ENCODE measurements at regions not wholly inside any gene's neighbourhood (a gene's known extent, or its start where the extent isn't known, plus 50 kb on each side); places are given as distances from the start of the nearest gene placed in this dataset.

GRCh38 chr15:100759106-100759505, 120.5 kb upstream of the ALDH1A3 start:
- peaks cover 0 to 7% (median 0%) of the 10 kb centered on the region in 7 donors for H3K4me1 Mint-ChIP-seq
- intact Hi-C loops (cut with micrococcal nuclease) = no loop called here
- Histone ChIP-seq H3K27ac (ENCODE audit: low read depth, low read length) (no peak overlapping the region), H3K27me3 (ENCODE audit: control insufficient read depth in 2 of 2, insufficient read depth in 2 of 2, low read length in 2 of 2) (peaks cover 0 to 6% of the 10 kb centered on the region in 2 donors), H3K4me1 (ENCODE audit: control insufficient read depth in 2 of 2, insufficient read depth in 2 of 2, low read length in 2 of 2) (no peaks in the 10 kb centered on the region), H3K36me3 (ENCODE audit: control insufficient read depth in 2 of 3, insufficient read depth in 3 of 3, low read length in 3 of 3) (no peaks in the 10 kb centered on the region), H3K9me3 (ENCODE audit: control insufficient read depth in 2 of 3, low read length in 3 of 3) (no peaks in the 10 kb centered on the region), H3K4me3 (ENCODE audit: low read length) (no peak overlapping the region)
- ChIA-PET CTCF (interaction anchor here (0.6 kb wide), 1 partner anchor 778 kb away, joined by 3 read pairs; no protein-coding TSS in a partner anchor), POLR2A (no interaction called here)
- no peak for DNase-seq
- H3K4me3 Mint-ChIP-seq = no peak overlapping the region
- no peak for ATAC-seq
- H3K36me3 Mint-ChIP-seq = no peaks in the 10 kb centered on the region
- peaks cover 22 to 44% (median 38%) of the 10 kb centered on the region in 5 donors for H3K27me3 Mint-ChIP-seq
- H3K9me3 Mint-ChIP-seq = peaks cover 0 to 3% (median 0%) of the 10 kb centered on the region in 11 donors
- H3K27ac Mint-ChIP-seq = no peak overlapping the region

- no peaks in the 10 kb centered on the region for H3K36me3 Mint-ChIP-seq
- peaks cover 0 to 7% (median 0%) of the 10 kb centered on the region in 7 donors for H3K4me1 Mint-ChIP-seq
- Histone ChIP-seq H3K4me1 (ENCODE audit: control insufficient read depth in 2 of 2, insufficient read depth in 2 of 2, low read length in 2 of 2) (no peaks in the 10 kb centered on the region), H3K36me3 (ENCODE audit: control insufficient read depth in 2 of 3, insufficient read depth in 3 of 3, low read length in 3 of 3) (no peaks in the 10 kb centered on the region), H3K27me3 (ENCODE audit: control insufficient read depth in 2 of 2, insufficient read depth in 2 of 2, low read length in 2 of 2) (peaks cover 0 to 6% of the 10 kb centered on the region in 2 donors), H3K4me3 (ENCODE audit: low read length) (no peak overlapping the region), H3K27ac (ENCODE audit: low read depth, low read length) (no peak overlapping the region), H3K9me3 (ENCODE audit: control insufficient read depth in 2 of 3, low read length in 3 of 3) (no peaks in the 10 kb centered on the region)
- ATAC-seq (no peak), DNase-seq (no peak)
- H3K4me3 Mint-ChIP-seq = no peak overlapping the region
- peaks cover 0 to 3% (median 0%) of the 10 kb centered on the region in 11 donors for H3K9me3 Mint-ChIP-seq
- CTCF ChIA-PET = no interaction called here
- peaks cover 15 to 36% (median 34%) of the 10 kb centered on the region in 5 donors for H3K27me3 Mint-ChIP-seq
- intact Hi-C loops (cut with micrococcal nuclease) = no loop called here
- POLR2A ChIA-PET = no interaction called here
- H3K27ac Mint-ChIP-seq = no peak overlapping the region
These were observed 119.8 kb upstream of the ALDH1A3 start for GRCh38 chr15:100759698-100760356.

- ATAC-seq (no peak), DNase-seq (no peak)
- no peaks in the 10 kb centered on the region for H3K9me3 ChIP-seq (ENCODE audit: control insufficient read depth in 2 of 3, low read length in 3 of 3)
- ChIA-PET POLR2A (no interaction called here), CTCF (no interaction called here)
- no peak overlapping the region for H3K27ac Mint-ChIP-seq
- no peaks in the 10 kb centered on the region for H3K36me3 ChIP-seq (ENCODE audit: control insufficient read depth in 2 of 3, insufficient read depth in 3 of 3, low read length in 3 of 3)
- peaks cover 0 to 6% of the 10 kb centered on the region in 2 donors for H3K27me3 ChIP-seq (ENCODE audit: control insufficient read depth in 2 of 2, insufficient read depth in 2 of 2, low read length in 2 of 2)
- no peak overlapping the region for H3K4me3 Mint-ChIP-seq
- no peaks in the 10 kb centered on the region for H3K4me1 ChIP-seq (ENCODE audit: control insufficient read depth in 2 of 2, insufficient read depth in 2 of 2, low read length in 2 of 2)
- peaks cover 14 to 35% (median 31%) of the 10 kb centered on the region in 5 donors for H3K27me3 Mint-ChIP-seq
- peaks cover 0 to 7% (median 0%) of the 10 kb centered on the region in 7 donors for H3K4me1 Mint-ChIP-seq
- no peaks in the 10 kb centered on the region for H3K36me3 Mint-ChIP-seq
- no peak overlapping the region for H3K27ac ChIP-seq (ENCODE audit: low read depth, low read length)
- intact Hi-C loops (cut with micrococcal nuclease) = no loop called here
- no peak overlapping the region for H3K4me3 ChIP-seq (ENCODE audit: low read length)
- H3K9me3 Mint-ChIP-seq = peaks cover 0 to 3% (median 0%) of the 10 kb centered on the region in 11 donors
These were observed 119.2 kb upstream of the ALDH1A3 start for GRCh38 chr15:100760357-100760903.

GRCh38 chr15:100761290-100761935, 118.2 kb upstream of the ALDH1A3 start:
- ATAC-seq = no peak
- peaks cover 0 to 7% (median 0%) of the 10 kb centered on the region in 7 donors for H3K4me1 Mint-ChIP-seq
- no peak overlapping the region for H3K4me3 Mint-ChIP-seq
- peaks cover 0 to 3% (median 0%) of the 10 kb centered on the region in 11 donors for H3K9me3 Mint-ChIP-seq
- H3K27me3 Mint-ChIP-seq = peaks cover 14 to 39% (median 29%) of the 10 kb centered on the region in 5 donors
- H3K27ac Mint-ChIP-seq = no peak overlapping the region
- peaks cover 0 to 6% of the 10 kb centered on the region in 2 donors for H3K27me3 ChIP-seq (ENCODE audit: control insufficient read depth in 2 of 2, insufficient read depth in 2 of 2, low read length in 2 of 2)
- no peaks in the 10 kb centered on the region for H3K9me3 ChIP-seq (ENCODE audit: control insufficient read depth in 2 of 3, low read length in 3 of 3)
- no peak overlapping the region for H3K27ac ChIP-seq (ENCODE audit: low read depth, low read length)
- CTCF ChIA-PET = no interaction called here
- no peaks in the 10 kb centered on the region for H3K36me3 ChIP-seq (ENCODE audit: control insufficient read depth in 2 of 3, insufficient read depth in 3 of 3, low read length in 3 of 3)
- H3K4me1 ChIP-seq (ENCODE audit: control insufficient read depth in 2 of 2, insufficient read depth in 2 of 2, low read length in 2 of 2) = no peaks in the 10 kb centered on the region
- intact Hi-C loops (cut with micrococcal nuclease) = no loop called here
- DNase-seq = no peak
- POLR2A ChIA-PET = no interaction called here
- no peaks in the 10 kb centered on the region for H3K36me3 Mint-ChIP-seq
- H3K4me3 ChIP-seq (ENCODE audit: low read length) = no peak overlapping the region

GRCh38 chr15:100762289-100762688, 117.3 kb upstream of the ALDH1A3 start:
- Mint-ChIP-seq H3K9me3 (peaks cover 0 to 3% (median 0%) of the 10 kb centered on the region in 11 donors), H3K4me3 (no peak overlapping the region), H3K36me3 (no peaks in the 10 kb centered on the region), H3K27me3 (peaks cover 14 to 37% (median 25%) of the 10 kb centered on the region in 5 donors), H3K4me1 (peaks cover 0 to 7% (median 0%) of the 10 kb centered on the region in 7 donors), H3K27ac (no peak overlapping the region)
- Histone ChIP-seq H3K36me3 (ENCODE audit: control insufficient read depth in 2 of 3, insufficient read depth in 3 of 3, low read length in 3 of 3) (no peaks in the 10 kb centered on the region), H3K27me3 (ENCODE audit: control insufficient read depth in 2 of 2, insufficient read depth in 2 of 2, low read length in 2 of 2) (peaks cover 0 to 6% of the 10 kb centered on the region in 2 donors), H3K4me3 (ENCODE audit: low read length) (no peak overlapping the region), H3K27ac (ENCODE audit: low read depth, low read length) (no peak overlapping the region), H3K4me1 (ENCODE audit: control insufficient read depth in 2 of 2, insufficient read depth in 2 of 2, low read length in 2 of 2) (no peaks in the 10 kb centered on the region), H3K9me3 (ENCODE audit: control insufficient read depth in 2 of 3, low read length in 3 of 3) (no peaks in the 10 kb centered on the region)
- no peak for ATAC-seq
- CTCF ChIA-PET = no interaction called here
- DNase-seq = no peak
- intact Hi-C loops (cut with micrococcal nuclease) = no loop called here
- POLR2A ChIA-PET = no interaction called here

DNA sequence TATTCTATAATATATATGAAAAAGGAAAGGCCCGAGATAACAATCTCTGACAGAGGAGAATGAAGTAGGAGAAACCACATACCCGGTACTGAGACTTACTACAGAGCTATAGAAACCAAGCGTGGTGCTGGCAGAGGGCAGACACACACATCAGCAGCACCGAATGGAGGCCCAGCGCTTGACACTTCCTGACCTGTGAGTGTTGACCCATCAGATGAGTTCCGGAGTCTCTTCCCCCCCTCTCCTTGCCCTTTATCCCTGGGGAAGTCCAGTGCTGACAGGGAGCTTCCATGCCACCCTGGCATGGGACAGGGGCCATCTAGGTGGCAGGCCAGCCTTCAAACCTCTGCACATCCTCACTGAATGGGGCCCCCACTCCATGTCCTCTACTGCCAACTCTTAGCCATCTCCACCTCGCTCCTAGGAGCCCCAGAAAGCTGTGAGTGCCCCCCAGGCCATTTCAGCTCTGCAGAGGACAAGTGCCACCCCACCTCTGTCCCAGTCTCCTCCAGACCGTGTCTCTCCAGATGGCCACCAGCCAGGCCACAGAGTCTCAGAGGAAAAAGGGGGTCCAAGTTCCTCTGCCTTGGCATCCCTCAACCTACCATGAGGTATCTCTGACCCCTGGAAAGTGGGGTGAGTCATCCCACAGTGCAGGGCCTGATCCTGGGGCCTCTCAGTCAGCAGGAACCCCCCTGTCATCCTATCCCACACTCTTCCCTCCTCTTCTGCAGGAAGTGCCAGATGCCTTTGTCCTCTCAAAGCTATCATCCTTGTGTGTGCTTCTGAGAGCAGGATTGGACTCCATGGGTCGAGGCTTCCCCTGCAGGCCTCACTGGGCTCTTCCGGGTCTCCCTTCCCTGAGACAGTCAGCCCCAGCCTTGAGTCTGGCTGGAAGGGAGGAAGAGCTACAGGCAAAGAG, 116.5 kb upstream of the ALDH1A3 start:
- H3K4me3 ChIP-seq (ENCODE audit: low read length) = no peak overlapping the region
- no peaks in the 10 kb centered on the region for H3K36me3 ChIP-seq (ENCODE audit: control insufficient read depth in 2 of 3, insufficient read depth in 3 of 3, low read length in 3 of 3)
- no peaks in the 10 kb centered on the region for H3K9me3 ChIP-seq (ENCODE audit: control insufficient read depth in 2 of 3, low read length in 3 of 3)
- Mint-ChIP-seq H3K36me3 (no peaks in the 10 kb centered on the region), H3K27me3 (peaks cover 14 to 37% (median 22%) of the 10 kb centered on the region in 5 donors), H3K4me3 (no peak overlapping the region), H3K4me1 (peaks cover 0 to 7% (median 0%) of the 10 kb centered on the region in 7 donors), H3K27ac (no peak overlapping the region), H3K9me3 (peaks cover 0 to 3% (median 0%) of the 10 kb centered on the region in 11 donors)
- peaks cover 0 to 6% of the 10 kb centered on the region in 2 donors for H3K27me3 ChIP-seq (ENCODE audit: control insufficient read depth in 2 of 2, insufficient read depth in 2 of 2, low read length in 2 of 2)
- intact Hi-C loops (cut with micrococcal nuclease) = no loop called here
- no peaks in the 10 kb centered on the region for H3K4me1 ChIP-seq (ENCODE audit: control insufficient read depth in 2 of 2, insufficient read depth in 2 of 2, low read length in 2 of 2)
- no peak overlapping the region for H3K27ac ChIP-seq (ENCODE audit: low read depth, low read length)
- ChIA-PET POLR2A (no interaction called here), CTCF (no interaction called here)
- ATAC-seq (no peak), DNase-seq (no peak)

Measured in naive thymus-derived CD4-positive, alpha-beta T cell (primary cell).